RWPE2 (cell line): ENCODE measurements at regions not wholly inside any gene's neighbourhood (a gene's known extent, or its start where the extent isn't known, plus 50 kb on each side); places are given as distances from the start of the nearest gene placed in this dataset.
A peak's percentile ranks its signal among the peaks of the same experiment; 100 is the strongest.

Experiments used
- ATAC-seq: fragments of 200-7000 bp; cut with Tn5 transposase; 3 replicates; pipeline ENCODE4 v1.9.1; 2021; ENCODE audit warnings: low read depth
- DNase-seq: peaks from one replicate; pipeline ENCODE4 v3.0.0-alpha.2; 2020; ENCODE audit warnings: low spot score
- H3K27ac ChIP-seq: fragments of 450-650 bp; 2 replicates; pipeline ENCODE4 v1.5.1; 2017; ENCODE audit warnings: mild to moderate bottlenecking; ENCODE audit not compliant: poor library complexity, severe bottlenecking
- H3K27me3 ChIP-seq: fragments of 250-450 bp; sonication (Bioruptor Pico); 2 replicates; pipeline ENCODE4 v1.5.1; 2021; ENCODE audit warnings: mild to moderate bottlenecking, moderate library complexity; ENCODE audit not compliant: insufficient read depth, poor library complexity, severe bottlenecking
- H3K36me3 ChIP-seq: fragments of 250-450 bp; sonication (Bioruptor Pico); 2 replicates; pipeline ENCODE4 v1.5.1; 2020; ENCODE audit warnings: low read depth, mild to moderate bottlenecking, moderate library complexity
- H3K4me1 ChIP-seq: fragments of 250-450 bp; sonication (Bioruptor Pico); 2 replicates; pipeline ENCODE4 v1.5.1; 2021; ENCODE audit warnings: mild to moderate bottlenecking, moderate library complexity; ENCODE audit not compliant: insufficient read depth, poor library complexity, severe bottlenecking
- H3K4me3 ChIP-seq: fragments of 250-450 bp; sonication (Bioruptor Pico); 2 replicates; pipeline ENCODE4 v1.5.1; 2021; ENCODE audit warnings: mild to moderate bottlenecking, moderate library complexity; ENCODE audit not compliant: severe bottlenecking
- H3K9me3 ChIP-seq: fragments of 250-450 bp; sonication (Bioruptor Pico); 2 replicates; pipeline ENCODE4 v1.5.1; 2021; ENCODE audit warnings: mild to moderate bottlenecking, moderate library complexity; ENCODE audit not compliant: severe bottlenecking
- TF ChIP-seq, protein P1 (sequence below): fragments of 450-650 bp; IDR thresholded peaks from one replicate; pipeline ENCODE4 v1.5.1; 2017; ENCODE audit warnings: mild to moderate bottlenecking, moderate library complexity; ENCODE audit not compliant: poor library complexity, severe bottlenecking

DNA sequence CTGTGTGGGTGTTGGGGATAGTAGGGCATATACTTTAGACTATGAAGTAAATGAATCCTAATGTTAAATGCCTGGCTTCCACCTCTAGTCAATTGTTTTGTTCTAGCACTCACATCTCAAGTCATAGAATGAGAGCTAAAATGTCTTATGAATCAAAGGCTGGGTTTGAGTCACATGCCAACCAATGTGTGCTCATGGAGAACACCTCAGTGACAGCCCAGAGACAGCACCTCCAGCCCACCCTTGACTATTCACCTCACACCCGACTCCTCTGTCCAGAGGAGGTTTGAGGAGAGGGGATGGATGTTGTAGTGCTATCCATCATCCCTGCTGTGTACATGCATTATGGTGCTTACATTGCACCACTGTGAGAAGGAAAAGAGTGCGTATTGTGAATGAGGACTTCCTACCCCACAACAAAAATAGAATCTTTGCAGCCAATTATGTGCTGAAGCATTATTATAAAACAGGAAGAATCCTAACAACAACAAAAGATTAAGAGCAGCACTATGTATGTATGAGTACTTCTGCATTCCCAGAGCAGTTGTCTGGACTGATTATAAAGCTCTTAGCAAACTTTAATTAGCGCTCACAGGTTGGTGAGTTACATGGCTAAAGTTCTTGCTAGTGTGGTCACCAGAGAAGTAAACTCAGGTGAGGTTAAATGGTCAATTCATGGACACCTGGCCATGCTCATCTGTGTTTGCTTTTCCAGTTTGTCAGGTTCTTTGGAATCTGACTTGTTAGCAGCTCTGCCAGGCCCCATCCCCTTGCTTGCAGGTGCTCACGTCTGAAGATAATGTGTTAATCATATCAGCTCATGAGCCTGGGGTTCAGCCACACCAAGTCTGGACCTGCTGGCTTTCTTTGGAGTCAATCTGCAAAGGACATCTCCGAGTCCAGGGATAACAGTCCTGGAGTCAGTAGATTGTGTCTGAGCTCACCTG, 55.3 kb upstream of the NABP1 start:
- Histone ChIP-seq H3K9me3 (no peaks in the 10 kb centered on the region), H3K36me3 (no peaks in the 10 kb centered on the region), H3K4me3 (no peak overlapping the region), H3K27me3 (no peaks in the 10 kb centered on the region), H3K4me1 (peaks cover 29% of the 10 kb centered on the region), H3K27ac (no peak overlapping the region)
- ATAC-seq (peak; percentile 37; the same call in 2 of the 3 replicates), DNase-seq (peak; percentile 59)
- TF ChIP-seq, protein P1, sequence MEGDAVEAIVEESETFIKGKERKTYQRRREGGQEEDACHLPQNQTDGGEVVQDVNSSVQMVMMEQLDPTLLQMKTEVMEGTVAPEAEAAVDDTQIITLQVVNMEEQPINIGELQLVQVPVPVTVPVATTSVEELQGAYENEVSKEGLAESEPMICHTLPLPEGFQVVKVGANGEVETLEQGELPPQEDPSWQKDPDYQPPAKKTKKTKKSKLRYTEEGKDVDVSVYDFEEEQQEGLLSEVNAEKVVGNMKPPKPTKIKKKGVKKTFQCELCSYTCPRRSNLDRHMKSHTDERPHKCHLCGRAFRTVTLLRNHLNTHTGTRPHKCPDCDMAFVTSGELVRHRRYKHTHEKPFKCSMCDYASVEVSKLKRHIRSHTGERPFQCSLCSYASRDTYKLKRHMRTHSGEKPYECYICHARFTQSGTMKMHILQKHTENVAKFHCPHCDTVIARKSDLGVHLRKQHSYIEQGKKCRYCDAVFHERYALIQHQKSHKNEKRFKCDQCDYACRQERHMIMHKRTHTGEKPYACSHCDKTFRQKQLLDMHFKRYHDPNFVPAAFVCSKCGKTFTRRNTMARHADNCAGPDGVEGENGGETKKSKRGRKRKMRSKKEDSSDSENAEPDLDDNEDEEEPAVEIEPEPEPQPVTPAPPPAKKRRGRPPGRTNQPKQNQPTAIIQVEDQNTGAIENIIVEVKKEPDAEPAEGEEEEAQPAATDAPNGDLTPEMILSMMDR, result no peak

DNA sequence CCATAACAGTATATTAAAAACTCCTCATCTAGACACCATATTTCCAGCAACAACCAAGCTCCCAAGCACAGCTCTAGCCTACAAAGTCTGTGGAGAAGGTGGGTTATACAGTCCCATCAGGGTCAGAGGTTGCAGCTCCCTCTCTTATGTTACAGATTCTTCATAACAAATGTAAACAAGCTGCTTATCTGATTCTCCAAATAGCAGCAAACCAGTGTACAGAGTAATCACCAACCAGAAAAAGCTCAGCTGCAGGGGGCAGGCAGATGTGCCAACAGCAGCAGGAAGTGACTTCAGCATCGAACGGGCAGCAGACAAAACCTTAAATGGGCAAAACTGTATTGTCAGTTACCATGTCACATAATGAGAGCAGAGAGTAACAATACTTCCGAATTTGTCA, 52.9 kb upstream of the NABP1 start:
- TF ChIP-seq, protein P1, result no peak
- Histone ChIP-seq H3K4me3 (no peak overlapping the region), H3K4me1 (peaks cover 31% of the 10 kb centered on the region), H3K36me3 (no peaks in the 10 kb centered on the region), H3K27me3 (no peaks in the 10 kb centered on the region), H3K9me3 (no peaks in the 10 kb centered on the region), H3K27ac (no peak overlapping the region)
- DNase-seq (no peak), ATAC-seq (no peak)

DNA sequence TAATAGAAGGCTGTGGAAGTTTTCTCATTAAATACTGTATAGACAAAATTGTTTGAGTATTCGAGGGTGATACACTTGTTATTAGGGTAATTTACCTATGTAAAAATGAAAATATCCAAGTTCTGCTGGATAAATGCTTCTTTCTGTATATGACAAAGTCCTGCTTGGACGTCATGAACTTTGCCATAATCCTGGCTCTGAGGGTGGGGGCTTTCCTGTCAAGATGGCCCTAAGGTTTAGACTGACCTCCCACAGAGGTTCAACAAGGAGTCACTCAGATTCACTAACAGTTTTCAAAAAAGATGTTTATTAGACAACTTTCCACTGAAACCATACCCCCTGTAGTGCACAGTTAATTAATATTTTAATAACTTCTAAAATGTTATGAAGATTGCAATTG, 52.5 kb upstream of the NABP1 start:
- TF ChIP-seq, protein P1, result no peak
- H3K27ac ChIP-seq, result peak overlapping the region; percentile 48
- H3K4me1 ChIP-seq, result peaks cover 32% of the 10 kb centered on the region

DNA sequence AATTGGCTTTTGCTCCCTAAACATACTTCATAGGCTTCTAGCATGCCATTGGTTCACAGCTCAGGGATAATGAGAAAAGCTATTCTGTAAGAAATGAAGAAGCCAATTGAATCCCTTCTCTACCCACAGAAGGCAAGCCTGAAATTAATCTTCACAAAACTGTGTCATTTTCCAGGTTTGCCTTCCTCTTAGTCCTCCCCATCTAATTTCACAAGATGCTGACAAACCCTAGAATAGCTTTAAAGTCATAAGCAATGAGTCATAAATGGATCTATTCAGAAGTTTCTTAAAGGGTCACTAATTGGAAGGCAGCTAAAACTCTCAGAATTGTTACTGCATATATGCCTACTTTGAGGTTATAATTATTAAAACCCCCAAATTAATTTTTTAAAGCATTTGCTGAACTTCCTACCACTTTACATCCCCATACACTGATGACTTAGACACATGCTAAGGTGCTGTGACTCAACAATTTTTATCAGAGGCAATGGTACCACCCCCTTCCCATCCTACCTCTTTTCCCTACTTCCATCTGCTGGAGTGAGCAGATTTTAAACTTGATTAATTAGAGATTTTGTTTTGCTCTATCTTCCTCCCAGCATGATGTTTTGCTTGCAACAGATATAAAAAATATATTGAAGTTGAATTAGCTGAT, 51.3 kb upstream of the NABP1 start:
- no peaks in the 10 kb centered on the region for H3K27me3 ChIP-seq
- H3K27ac ChIP-seq, result peak overlapping the region; percentile 48
- H3K36me3 ChIP-seq, result no peaks in the 10 kb centered on the region
- no peak overlapping the region for H3K4me3 ChIP-seq
- H3K9me3 ChIP-seq, result no peaks in the 10 kb centered on the region
- ATAC-seq (peak; percentile 84), DNase-seq (no peak)
- peaks cover 34% of the 10 kb centered on the region for H3K4me1 ChIP-seq
- TF ChIP-seq, protein P1, result no peak

More for the DNA sequence above, 52.5 kb upstream of the NABP1 start:
- no peak for DNase-seq
- no peaks in the 10 kb centered on the region for H3K9me3 ChIP-seq
- no peak for ATAC-seq
- no peaks in the 10 kb centered on the region for H3K27me3 ChIP-seq
- H3K4me3 ChIP-seq, result no peak overlapping the region
- no peaks in the 10 kb centered on the region for H3K36me3 ChIP-seq
